ENCODE measurements at regions not wholly inside any gene's neighbourhood (a gene's known extent, or its start where the extent isn't known, plus 50 kb on each side); places are given as distances from the start of the nearest gene placed in this dataset.

DNA sequence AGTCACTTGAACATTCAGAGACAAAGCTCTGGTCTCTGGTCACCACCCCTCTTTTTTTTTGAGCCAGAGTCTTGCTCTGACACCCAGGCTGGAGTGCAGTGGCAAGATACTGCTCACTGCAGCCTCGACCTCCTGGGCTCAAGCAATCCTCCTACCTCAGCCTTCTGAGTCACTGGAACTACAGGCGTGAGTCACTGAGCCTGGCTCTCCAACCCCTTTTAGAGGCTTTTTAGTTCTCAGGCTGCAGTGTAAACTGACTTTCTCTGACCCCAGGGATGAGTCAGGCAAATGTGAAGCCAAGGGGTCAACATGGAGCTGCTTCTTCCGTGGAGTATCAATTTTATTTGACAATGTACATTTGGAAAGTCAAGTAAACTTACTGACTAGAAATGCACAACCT lies 229.2 kb downstream of the PTTG2 start:
- peak; percentile 46 for DNase-seq

DNA sequence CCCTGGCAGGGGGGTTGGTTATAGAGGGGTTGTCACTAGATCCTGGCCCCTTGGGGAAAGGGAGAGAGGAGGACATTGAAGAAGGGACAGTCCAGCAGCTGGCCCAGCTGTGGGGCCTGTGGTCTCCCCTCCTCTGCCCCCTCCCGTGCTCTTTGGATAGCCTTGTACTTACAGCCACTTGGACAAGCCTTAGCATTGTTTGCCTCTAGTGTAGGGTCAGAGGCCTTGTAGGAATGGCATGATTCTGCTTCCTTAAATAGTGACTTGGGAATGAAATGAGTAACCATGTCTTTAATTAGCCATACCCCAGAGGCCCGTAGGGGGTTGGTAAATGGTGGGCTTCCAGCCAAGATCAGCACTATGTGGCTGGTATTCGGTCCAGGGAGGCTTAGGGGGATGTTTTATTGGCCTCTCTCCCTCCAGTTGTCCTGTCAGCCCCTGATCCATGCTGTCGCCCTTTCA lies 230.6 kb downstream of the PTTG2 start:
- no peak for DNase-seq

DNA sequence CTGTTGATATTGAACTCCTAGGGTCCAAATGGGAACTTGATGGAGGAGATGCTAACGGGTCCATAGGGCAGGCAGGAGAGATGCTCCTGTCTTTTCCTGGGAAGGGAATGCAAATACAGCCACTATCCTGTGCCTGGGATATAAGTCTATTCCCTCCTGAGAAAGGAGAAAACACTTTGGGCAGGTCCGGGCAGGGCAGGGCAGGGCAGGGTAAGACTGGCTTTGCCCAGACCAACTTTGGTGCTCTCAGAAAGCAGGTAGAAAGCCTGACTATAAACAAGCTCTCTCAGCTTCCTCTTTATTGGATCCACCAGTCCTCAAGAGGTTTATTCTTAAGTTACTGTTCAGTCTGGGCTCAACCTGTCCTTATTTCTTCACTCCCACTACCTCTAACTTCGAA lies 232.3 kb downstream of the PTTG2 start:
- no peak for DNase-seq

DNA sequence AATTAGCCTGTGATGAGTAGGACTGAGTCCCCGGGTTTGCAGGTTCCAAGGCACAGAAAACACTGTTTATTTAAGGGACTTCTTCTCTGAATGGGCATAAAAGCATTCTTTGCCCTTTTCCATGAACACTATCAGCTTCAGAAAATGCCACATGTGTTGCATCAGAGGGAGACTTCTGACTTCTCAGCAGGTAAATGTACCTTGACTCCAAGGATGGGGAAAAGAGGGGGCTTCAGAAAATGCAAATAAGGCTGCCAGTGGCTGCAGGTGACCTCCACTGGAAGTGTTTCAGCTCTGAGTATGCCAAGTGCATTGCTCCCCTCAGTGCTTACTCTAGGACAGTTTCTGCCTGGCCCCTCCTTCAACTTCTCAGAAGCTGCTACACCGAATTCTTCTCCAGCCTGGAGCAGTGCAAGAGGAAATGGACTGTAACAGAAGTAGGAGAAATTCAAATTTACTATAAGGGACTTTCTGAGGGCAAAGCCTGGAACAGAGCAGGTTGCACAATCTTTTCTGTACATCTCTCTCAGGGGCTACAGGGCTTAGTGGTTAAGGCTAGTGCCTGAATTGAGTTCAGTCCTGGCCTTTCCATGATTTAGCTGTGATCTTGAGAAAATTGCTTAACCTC lies 233.2 kb downstream of the PTTG2 start:
- DNase-seq = no peak

DNA sequence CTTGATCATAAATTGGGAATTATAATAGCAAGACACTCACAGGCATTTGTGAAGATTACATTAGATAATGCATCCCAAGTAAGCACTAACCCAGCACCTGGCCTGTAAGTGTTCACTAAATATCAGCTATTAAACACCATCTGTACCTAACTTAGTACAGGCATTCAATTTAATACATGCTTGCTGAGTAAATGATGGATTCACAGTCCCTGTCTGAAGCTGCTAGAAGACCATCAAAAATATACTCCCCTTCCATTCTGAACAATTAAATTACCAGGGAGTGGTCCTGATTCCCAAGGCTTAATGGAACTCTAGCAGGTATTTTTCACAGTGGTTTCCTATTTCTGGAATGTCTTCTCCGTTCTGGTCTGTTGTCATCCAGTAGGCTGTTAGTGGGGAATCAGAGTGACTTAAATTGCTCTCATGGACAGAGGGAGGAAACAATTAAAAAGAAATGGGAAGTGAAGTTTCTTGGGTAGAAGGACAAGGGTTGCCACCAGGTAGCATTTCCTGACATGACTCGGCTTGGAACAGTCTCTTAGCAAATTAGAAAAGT lies 233.9 kb downstream of the PTTG2 start:
- no peak for DNase-seq

DNA sequence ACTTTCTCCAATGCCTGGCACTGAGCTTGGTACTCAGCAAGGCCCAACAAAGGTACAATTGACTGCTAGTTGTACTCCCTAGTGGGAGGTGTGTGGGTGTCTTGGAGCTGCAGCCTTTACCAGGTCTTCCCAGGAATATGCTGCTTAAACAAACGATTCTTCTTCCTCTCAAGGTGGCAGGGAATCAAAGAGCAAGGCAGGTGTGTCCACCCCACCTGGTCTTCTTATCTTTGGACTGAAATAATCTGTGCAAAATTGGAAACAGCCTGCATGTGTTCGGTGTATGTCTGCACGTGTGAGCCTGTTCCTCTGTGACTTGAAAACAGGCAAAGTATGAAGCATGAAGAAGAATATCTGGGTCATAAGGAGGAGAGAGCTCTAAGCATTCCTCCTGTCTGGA lies 235.3 kb downstream of the PTTG2 start:
- DNase-seq = no peak

DNA sequence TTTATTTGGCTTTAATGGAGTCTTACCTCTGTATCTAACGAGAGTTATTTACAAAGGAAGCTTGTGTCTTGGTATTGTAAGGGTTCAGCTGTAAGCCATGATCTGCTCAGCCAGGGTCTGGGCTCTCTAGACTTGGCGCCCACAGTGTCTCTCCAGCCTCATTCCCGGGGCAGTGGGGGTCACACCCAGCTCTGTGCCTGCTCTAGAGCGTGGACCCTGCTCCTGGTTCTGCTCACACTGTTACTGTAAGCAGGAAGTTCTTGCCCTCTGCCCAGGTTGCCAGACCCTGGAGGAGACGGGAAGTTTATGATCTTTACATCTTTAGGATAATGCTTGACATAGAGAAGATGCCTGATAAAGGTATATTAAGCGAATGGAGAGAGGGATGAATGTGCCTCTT lies 235.7 kb downstream of the PTTG2 start:
- no peak for DNase-seq

DNA sequence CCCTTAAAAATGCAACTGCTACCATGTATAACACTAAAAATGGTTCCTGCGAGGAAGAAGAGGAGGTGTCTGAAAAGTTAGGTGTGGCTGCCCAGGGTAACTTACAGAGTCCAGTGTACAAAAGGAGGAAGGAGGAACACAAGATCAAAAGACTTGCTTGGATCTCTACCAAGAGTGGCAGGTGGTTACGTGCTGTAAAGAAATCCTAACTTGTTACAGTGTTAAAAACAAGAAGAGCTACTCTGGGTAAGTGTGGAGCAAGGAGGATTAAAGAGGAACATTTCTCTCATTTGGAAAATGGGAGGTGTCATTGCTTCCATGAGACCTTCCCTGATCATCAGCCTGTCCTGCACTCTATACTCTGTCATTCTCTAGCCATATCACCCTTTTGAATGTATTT lies 242.0 kb downstream of the PTTG2 start:
- no peak for DNase-seq

DNA sequence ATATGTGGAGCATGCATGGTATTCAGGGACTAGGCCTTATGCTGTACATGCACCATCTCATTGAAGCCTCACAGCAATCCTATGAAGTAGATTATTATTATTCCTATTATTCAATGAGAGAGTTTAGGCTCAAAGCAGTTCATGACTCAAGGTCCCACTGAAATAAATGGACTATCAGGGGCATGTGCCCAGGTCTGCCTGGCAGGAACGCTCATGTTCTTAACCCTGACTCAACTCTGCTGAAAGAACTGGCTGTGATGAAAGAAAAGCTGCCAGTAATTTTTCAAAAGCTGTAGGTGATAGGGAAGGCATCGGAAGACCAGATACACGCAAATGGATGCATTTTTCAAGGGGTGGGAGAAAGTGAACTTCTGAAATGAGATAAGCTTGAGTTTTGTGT lies 243.4 kb downstream of the PTTG2 start:
- no peak for DNase-seq

DNA sequence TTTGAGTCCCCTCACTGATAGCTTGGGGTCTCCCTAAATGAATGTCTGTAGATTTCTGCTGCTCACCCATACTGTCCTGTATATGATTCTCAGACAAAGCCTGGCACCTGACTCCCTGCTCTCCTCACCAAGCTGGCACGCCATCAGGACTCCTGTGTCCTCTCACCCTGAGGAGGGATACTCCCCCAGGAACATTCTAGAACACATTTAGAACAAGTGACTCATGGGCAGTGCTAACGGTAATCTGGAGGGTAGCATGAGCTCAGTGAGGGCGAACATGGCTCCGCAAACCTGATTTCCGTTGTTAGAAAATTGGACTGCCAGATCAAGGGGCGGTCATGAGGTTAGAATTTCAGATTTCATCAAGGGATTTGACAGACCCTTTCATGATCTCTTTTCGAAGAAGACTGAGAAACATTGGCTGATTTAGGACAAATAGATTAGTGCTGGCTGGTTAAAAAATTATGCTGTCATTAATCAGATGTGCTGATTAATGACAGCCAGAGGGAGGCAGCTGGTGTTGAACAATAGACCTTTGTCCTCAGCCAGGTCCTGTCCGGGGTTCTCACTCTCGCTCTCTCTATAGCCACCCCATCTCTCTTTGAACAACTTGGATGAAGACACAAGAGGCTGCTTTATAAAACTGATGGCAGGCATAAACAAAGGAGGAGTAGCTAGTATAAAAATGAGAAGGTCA lies 244.3 kb downstream of the PTTG2 start:
- no peak for DNase-seq

DNA sequence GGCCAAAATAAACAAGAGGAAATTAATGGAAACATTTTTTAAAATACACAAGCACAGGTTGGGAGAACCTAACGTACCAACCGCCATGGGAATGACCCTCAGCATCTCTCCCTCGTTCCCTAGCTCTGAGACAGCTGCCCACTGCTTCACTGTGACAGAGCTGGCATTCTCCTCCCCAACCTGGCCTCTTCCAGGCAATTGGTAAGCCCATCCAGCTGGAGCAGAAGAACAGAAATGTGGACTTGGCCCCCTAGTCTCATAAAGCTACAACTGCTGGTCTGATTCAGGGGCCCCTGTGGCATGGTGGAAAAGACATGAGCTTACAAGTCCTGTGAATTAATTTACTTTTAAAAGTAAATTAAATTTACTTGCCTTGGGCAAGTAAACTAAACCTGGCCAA lies 245.1 kb downstream of the PTTG2 start:
- no peak for DNase-seq

DNA sequence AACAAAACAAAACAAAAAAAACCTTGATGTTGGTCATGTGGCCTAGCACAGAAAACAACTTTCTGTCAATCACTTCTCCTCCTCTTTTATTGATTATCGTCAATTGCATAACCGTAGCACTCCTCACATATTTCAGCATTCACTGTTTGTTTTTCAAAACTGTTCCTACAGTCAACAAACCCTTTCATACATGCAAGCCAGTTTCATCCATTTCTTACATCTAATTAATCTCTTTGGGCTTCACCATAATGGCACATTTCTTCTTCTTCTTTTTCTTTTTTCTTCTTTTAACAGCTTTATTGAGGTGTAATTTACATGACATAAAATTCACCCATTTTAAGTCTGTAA lies 246.9 kb downstream of the PTTG2 start:
- no peak for DNase-seq

DNA sequence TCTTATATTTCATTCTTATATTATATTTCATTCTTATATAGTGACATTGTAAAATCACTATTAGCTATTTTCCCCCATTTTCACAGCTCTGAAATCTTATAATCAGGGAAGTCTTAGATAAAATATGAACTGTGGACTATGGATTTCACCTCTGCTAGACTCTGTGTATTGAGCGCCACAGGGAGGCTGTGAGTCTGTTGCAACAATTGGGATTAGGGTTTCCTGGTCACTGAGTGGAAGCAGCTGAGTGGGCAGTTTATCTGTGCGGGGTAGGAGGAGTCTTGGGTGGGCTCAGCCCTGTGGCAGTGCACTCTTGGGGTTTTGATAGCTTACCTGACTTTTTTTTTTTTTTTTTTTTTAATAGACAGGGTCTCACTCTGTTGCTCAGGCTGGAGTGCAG lies 249.5 kb downstream of the PTTG2 start:
- no peak for DNase-seq

DNA sequence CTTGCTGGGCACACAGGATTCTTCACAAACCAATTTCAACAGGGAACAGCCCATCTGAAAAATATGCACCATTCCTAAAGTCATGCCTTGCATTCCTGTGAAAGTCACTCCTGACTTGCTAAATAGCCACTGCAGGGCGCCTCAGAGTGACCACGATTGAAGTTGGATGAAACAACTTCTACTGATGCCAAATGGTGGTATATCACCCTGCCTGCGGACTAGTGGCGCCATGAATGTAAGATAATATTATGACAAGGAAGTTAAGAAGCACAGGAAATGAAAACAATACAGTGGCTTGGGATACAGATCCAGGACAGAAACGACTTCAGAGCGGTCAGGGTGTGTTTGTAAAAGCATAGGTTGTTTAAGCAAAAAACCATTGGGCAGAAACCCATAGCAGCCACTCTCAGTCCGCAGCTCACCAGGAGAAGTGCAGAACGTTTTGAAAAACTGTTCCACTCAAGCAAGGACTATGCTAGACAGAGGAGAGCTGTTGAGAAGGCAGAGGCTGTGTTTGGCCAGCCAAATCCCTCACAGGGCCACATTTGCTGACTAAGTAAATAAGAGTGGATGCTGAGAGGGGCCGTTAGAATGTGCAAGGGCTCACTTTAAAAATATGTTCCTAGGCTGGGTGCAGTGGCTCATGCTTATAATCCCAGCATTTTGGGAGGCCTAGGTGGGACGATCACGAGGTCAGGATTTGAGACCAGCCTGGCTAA lies 250.4 kb downstream of the PTTG2 start:
- no peak for DNase-seq

DNA sequence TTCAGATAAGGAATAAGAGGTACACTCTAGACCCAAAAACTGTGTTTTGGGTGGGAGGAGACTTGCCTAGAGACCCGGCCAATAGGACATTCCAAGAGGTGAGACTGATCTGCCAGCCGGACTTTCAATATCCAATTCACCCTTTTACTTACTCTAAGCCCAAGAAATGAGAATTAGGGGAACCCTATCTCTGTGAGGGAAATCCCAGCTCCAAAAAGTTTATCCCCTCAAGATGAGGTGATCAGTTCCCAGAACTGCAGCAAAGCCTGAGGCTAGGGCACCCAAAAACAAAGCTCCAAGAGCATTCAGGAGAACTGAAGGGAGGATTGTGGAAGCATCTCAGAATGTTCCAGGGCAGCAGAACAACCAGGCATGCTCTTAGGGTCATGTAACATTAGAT lies 251.7 kb downstream of the PTTG2 start:
- DNase-seq = no peak

DNA sequence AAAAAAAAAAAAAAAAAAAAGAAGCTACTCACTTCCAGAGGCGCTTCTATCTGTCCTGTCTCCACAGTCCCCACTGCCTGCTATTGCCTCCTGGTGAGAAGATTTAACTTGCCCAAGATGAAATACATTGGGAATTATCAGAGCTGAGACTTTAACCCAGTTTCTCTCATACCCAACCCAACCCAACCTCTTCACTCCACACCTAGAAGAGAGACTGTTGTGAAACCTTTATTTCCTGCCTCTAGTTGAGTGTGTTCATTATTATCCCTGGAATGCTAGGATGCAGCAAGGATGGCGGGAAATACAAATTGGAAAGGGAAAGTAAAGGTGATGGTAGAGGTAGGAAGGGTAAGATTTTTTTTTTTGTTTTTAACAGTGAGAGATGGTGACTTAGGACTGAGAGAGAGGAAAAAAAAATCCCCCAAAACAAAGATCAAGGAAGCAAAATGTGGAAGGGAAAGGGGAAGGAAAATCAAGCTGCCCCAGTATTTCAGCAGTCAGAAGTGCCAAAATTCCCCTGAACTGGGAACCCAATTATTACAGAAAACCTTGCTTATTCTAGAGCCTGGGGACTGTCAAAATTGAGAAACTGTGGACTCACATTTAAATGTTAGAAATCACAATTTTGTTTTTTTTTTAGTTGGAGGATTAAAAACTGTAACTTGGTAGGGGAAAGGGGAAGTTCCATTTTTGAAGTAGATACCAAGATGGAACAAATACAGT lies 253.0 kb downstream of the PTTG2 start:
- DNase-seq = no peak

DNA sequence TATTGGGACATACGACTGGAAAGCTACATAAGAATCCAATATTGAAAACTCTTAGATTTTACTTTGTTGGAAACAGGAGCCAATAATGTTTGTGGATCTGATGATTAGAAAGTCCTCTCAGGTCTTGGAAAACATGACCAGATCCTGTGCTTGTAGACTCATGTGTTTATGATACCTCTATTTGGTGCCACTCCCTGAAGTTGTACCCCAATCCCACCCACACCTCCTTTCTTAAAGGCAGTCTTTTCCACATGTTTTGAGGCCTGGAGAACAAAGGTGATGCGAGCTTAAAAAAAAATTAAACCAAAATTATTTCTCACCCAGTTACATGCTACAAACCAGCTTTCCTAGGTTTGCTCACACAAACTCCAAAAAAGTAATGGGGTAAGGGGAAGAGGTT lies 262.7 kb downstream of the PTTG2 start:
- DNase-seq = no peak

DNA sequence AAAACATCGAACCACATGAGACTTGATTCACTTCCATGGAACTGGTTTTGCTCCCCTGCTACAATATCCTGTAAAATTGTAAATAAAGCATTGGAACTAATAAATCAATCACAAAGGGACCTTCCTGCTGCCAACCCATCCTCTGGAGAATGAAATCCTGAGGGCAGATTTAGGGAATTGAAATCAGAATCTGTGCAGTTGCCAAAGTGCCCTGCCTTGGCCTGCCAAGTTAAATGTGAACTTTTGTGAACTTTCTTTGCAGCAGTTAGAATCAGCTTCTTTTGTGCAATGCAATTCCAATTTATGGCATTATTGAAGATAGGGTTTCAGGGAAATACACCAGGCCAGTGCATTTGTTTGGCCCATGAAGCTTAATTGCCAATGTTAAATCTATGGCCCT lies 263.1 kb downstream of the PTTG2 start:
- no peak for DNase-seq

DNA sequence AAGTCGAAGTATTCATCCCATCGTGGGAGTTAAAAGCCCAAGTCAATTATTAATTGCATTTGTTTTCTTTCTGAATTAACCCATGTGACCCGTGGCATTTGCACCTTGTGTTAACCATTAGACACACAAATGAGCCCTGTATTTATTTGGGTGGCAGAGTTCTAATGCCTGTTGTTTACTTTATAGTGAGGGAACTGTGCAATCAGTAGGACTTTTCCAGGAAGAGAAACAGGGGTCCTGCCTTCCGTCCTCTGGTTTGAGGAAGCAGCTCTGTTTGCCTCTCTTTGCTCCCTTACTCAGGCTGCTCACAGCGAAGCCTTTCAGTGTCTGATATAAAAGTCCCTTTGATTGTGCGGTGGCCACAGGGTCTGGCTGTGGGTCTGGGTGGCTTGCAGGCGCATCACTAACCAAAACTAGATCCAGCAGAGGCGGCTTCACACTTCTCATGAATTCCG lies 263.6 kb downstream of the PTTG2 start:
- no peak for DNase-seq

DNA sequence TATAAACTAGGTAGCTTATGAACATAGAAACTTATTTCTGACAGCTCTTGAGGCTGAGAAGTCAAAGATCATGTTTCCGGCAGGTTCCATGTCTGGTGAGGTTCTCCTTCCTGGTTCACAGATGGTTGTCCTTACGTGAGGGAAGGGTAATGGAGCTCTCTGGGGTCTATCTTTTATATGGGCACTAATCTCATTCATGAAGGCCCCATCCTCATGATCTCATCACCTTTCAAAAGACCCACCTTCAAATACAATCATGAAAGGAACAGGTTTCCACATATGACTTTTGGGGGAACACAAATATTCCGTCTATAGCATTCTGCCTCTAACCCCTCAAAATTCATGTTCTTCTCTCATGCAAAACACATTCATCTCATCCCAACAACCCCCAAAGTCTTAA lies 264.7 kb downstream of the PTTG2 start:
- no peak for DNase-seq

DNA sequence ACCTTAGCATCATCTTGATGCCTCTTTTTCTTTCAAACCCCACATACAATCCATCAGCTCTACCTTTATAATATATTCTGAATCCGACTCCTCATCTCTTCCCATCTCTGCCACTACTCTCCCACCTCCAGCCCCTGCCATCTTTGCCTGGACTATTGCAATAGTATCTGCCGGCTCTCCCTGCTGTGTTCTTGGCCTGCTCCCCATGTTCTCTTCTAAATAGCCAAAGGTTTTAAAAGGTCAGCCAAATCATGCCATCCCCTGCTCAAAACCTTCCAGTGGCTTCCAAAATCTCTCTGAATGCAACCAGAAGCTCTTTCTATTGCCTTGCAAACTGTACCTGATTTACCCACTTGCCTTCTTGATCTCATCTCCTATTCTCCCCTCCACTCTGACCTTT lies 266.0 kb downstream of the PTTG2 start:
- no peak for DNase-seq

DNA sequence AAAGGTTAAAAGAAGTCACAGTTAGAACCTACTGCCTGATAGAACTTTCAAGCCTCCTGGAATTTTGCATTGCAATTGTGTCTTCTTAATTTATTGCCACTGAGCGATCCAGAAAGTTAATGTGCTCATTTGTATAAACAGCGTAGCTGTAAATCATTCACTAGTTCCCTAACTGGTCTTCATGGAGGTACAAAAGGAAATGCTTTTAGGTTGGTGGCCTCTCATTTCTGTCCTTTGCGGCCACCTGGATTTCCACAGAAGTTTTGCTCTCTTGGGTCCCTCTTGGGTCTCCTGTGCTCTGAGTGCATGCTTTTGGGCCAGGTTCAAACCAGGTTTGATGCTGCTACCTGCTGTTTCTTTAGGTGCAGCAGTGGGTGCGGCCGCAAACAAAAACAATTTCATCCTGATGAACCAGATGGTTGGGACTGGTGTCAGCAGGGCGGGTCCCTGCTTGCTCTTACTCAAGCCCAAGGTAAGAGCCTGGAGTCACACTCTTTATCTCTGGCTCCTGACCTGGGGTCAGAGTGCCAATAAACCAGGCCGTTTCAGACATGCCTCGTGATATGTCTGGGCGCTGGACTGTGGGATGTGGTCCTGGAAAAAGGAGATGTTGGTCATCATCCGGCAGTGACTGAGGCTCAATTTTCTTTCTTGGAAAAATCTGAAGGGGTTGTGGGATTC lies 270.1 kb downstream of the PTTG2 start:
- no peak for DNase-seq

Measured in stimulated activated CD4-positive, alpha-beta T cell treated with anti-CD3 and anti-CD28 coated beads, Interleukin-15, amount 100 ng/mL, for 24 hours (primary cell).